GM19238 (cell line): ENCODE measurements at regions not wholly inside any gene's neighbourhood (a gene's known extent, or its start where the extent isn't known, plus 50 kb on each side); places are given as distances from the start of the nearest gene placed in this dataset.

Experiments
- DNase-seq: peaks from one replicate; pipeline ENCODE4 v3.0.0; 2011; ENCODE audit warnings: low spot score; ENCODE audit not compliant: insufficient read length

DNA sequence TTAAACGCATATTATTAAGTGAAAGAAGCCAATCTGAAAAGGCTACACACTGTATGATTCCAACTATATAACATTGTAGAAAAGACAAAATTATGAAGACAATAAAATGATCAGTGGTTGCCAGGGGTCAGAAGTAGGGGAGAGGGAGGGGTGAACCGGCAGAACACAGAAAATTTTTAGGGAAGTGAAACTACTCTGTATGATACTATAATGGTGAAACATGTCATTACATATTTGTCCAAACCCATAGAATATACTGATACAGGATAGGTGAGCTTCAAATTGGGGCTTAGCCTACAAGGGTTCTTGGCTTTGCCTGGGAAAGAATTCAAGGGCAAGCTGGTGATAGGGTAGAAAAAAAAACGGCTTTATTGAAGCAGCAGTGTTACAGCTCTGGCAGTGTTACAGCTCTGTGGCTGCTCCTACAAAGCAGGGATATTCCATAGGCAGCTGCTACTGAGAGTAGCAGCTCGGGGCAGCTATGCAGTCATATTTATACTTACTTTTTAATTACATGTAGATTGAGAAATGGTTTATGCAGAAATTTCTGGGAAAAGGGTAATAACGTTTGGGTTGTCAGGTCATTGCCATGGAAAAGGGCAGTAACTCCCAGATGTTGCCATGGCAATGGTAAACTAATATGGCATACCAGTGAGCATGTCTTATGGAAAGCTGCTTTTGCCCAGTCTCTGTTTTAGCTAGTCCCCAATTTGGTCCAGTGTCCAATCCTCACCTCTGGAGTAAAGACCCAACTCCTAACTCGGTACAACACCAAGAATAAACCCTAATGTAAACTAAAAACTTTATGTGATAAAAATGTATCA is 125.1 kb upstream of the SLC25A36 start:
- no peak for DNase-seq

DNA sequence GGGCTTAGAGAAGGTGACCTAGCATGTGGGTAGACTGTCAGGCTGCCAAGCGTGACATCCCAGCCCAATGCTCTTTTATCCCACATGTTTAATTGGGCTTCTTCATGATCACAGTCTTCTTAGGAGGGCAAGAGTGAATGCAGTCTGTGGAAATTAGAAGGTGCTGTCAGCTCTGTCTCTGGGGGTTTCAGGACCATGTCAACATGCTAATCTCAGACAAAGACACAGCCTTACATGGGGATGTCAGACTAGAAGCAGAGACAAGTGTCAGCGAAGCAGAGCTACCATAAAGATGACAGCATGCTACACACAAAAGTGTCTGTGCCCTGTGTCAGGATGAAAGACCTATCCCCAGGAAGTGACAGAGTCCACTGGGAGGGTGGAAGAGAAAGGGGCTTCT is 120.1 kb upstream of the SLC25A36 start:
- DNase-seq, result no peak

DNA sequence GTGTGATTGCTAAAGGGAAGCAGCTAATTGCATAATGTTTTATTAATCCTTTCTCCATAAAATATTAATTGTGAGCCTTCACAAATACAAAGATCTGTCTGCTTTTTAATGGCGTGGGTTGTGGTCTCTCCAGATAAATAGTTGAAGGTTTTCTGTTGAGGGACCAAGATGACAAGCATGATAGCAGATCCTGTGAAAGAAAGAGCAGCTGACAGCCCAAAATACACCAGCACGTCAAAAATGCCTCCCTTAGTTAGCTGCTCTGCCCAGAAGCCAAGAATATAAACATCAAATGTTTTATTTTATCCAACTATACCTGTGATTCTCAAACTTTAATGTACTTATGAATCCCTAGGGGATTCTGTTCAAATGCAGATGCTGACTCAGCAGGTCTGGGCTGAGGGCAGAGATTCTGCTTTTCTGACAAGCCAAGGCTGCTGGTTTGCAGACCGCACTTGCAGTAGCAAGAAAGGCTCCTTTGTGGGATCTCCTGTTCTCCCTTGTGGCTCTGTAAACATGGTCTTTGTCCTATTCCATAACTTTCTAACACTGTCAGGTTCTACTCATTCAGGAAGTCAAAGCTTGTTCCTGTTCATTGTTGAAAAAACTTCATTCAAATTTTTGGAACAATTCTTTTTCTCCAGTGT is 119.1 kb upstream of the SLC25A36 start:
- no peak for DNase-seq

DNA sequence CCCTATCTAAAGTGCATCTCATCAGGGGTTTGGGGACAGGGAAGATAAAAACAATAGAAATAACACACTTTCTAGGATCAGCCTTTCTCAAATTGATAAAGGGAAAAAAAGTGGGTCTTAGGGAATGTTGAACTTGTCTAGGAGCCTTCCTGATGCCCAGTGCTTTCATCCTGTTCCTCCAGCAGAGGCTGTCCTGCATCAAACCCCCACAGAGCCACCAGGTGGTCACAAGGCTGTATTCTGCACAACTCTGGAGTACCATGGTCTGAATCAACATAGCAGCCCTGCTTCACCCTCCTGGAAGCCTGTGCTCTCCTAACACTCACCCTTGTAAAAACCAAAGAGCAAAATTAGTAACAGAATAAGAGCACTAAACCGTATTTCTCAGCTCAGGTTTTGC is 118.5 kb upstream of the SLC25A36 start:
- no peak for DNase-seq

DNA sequence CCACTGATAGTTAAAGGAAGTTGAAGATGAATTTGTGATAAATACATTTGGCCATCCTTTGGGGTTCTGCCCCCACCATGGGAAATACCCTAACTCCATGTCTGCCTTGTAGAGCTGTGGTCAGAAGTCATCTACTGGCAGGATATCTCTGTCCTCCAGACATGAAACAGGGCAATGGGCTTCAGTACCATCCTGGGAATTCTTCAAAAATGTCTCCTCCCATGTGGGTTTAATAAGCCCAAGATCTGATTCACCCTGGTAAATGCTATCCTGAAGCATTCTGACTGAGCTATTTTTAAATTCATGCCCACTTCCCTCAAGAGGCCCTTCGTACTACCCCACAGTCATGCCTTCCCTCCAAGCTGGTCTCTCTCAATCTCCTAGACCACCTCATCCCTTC is 113.7 kb upstream of the SLC25A36 start:
- DNase-seq, result no peak

DNA sequence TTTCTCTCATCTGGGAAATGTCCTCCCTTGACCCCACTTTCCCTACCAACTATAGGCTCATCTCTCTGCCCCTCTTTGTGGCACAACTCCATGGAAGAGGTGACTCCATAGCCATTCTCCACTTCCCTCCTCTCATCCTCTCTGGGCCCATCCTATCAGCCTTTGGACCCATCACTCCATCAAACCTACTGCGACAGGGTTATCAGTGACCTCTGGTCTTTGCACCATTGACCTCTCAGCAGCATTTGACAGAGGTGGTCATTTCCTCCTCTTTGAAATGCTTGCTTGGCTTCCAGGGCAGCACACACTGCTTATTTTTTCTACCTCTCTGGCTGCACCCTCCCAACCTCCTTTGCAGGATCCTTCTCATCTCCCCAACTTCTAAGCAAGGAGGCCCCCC is 113.1 kb upstream of the SLC25A36 start:
- no peak for DNase-seq

DNA sequence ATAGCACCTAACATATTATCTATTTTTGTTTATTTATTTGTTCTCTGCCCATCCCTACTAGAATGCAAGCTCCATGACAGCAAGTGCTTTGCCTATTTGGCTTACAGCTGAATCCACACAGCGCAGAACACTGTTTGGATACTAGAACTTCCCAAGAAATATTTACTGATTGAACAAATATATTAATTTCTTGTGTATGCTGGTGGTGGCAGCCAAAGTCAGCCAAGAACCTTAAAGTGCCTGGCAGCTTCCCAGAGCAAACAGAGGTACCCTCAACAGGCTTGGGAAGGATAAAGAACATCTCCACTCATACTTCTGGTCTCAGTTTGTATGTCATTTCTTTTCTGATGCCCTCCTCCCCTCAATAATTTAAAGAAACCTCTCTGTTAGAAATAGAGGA is 111.8 kb upstream of the SLC25A36 start:
- DNase-seq, result no peak

DNA sequence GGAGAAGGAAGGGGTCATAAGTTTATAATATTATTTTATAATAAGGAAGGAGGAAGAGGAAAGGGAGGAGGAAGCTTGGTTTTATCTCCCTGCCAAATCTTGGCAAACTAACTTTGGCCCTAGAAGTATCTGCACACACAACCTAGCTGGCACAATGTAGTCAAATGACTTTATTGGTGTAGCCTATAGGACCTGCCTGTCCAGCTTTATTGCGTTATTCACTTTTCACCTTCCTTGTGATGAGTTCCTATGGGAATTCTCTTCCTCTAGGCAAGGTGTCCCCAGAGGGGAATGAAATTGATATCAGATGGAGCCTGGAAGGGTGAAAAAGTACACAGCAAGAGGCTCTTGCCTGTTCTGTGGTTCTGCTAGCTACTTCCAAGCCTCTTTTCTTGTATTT is 111.2 kb upstream of the SLC25A36 start:
- DNase-seq, result no peak

DNA sequence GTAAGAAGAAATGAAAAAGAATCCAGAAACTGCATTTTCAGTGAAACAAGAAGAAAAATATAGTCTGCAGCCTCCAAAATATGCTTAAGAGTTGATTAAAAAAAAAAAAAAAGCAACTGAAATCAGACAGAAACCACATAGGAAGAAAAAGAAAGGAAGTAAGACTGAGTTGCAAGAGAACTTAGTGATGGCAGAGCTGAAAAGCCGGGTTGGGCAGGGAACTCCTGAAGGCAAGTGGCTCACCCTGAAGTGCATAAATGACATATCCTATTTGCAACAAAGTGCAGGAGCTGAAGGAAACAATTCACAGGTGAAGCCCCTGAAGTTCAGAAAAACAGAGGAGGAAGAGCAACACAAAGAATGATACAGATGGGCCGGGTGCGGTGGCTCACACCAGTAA is 108.8 kb upstream of the SLC25A36 start:
- DNase-seq, result peak; percentile 40

DNA sequence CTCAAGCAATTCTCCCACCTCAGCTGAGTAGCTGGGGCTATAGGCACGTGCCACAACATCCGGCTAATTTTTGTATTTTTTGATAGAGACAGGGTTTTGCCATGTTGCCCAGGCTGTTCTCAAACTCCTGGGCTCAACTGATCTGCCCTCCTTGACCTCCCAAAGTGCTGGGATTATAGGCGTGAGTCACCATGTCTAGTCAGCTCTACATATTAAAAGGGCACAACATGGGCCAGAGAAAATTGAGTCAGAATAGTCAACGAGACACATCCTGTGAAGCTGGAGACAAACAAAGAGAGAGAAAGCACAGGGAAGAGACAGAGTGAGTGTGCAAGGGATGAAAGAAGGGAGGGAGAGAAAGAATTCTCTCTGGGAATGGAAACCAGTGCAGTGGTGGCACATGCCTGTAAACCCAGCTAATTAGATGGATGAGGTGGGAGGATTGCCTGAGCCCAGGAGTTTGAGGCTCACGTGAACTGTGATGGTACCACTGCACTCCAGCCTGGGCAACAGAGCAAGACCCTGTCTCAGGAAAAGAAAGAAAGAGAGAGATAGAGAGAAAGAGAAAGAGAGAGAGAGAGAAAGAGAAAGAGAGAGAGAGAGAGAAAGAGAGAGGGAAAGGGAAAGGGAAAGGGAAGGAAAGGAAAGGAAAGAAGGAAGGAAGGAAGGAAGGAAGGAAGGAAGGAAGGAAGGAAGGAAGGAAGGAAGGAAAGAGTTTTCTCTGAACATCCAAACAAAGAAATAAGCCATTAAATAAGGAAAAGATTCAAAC is 107.2 kb upstream of the SLC25A36 start:
- no peak for DNase-seq

DNA sequence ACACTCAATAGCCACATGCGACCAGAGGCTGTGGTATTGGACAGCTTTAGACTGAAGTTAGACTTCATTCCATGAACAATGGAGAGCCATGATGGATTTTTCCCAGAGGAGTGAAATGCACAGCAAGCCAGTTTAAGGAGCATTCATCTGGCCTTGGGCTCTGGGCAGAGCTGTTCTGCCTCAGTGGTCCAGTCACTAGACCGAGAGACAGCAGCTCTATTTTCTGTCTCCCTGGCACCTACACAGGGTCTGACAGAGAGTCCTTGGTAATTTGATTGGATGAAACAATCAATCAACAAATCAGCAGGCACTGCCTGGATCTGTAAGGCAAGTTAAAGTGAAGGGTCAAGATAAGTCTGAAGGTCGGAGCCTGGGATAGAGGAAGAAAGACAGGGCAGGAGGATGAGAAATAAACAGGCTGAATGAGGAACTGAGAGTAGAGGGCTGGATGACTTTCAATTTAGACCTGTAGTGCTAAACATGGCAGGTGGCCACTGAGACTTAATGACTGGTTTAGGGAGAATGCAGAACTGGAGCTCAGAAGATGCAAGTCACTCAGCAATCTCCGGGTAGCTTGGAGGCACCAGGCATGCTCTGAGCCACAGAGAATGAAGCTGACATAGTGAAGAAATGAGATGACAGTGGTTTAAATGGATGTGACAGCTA is 98.5 kb upstream of the SLC25A36 start:
- peak; percentile 36 for DNase-seq

DNA sequence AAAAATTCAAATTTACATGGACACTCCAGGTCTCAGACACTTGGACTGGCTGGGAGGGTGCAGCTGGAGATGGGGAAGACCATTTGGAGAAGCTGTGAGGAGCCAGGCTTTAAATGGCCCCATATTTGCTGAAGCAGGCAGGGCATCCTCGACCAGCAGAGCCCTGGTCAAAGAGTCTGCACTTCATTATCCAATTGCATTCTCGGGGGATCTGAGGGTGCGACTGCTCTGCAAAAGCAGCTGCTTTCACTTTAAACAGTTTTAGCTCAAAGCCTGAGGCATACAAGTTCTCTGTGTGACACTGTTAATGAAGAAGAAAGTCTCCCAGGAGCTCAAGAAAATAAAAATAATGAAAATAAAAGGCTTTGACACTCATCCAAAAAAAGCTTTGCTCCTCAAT is 98.0 kb upstream of the SLC25A36 start:
- no peak for DNase-seq

DNA sequence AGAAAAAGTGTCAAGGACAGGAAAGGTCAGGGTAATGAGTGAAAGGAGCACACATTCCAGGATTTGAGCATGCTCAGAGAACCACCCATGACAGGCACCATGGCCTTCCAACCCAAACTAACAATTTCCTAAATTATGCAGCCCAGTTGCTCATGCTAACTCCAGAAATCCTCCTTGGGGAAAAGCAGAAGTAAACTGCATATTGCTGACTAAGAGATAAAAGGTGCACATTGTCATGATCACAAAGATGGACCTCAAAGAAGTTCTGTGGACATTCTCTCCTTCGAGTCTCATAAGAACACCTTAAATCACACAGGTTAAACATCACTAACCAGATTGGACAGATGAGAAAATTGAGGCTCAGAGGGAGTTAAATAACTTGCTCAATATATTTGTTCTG is 97.6 kb upstream of the SLC25A36 start:
- no peak for DNase-seq

DNA sequence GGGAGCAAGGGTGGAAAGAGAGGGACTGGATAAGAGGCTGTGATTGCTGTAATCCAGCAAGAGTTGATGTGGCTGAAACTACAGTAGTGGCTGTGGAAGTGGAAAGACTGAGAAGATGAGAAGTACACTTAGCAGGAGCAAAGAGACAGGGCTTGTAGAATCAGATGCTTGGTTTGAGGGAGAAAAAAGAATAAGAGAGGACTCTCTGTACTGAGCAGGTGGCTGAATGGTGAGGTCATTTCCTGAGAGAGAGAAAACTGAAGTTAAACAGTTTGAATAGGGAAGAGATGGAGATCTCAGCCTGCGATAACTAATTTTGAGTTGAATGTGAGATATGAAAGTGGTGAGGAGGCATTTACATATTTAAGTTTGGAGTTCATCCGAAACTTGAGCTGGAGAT is 95.8 kb upstream of the SLC25A36 start:
- DNase-seq, result no peak

DNA sequence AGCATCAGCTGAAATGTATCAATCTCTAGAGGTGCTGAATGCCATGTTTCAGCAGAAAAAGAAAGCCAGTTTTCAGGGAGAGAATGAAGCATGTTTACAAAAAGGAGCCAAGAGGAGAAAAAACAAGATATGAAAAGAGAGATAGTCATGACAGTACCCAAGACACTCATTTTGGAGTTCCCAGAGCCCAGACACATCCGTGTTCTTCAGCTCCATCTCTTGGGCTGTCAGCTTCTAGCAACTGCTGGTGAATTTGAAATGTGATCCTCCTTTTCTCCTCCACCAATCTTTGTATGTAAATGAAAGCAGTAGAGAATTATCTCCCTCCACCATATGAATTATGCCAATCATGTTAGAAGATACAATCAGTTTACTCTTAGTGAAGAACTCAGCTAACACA is 93.0 kb upstream of the SLC25A36 start:
- DNase-seq, result no peak

DNA sequence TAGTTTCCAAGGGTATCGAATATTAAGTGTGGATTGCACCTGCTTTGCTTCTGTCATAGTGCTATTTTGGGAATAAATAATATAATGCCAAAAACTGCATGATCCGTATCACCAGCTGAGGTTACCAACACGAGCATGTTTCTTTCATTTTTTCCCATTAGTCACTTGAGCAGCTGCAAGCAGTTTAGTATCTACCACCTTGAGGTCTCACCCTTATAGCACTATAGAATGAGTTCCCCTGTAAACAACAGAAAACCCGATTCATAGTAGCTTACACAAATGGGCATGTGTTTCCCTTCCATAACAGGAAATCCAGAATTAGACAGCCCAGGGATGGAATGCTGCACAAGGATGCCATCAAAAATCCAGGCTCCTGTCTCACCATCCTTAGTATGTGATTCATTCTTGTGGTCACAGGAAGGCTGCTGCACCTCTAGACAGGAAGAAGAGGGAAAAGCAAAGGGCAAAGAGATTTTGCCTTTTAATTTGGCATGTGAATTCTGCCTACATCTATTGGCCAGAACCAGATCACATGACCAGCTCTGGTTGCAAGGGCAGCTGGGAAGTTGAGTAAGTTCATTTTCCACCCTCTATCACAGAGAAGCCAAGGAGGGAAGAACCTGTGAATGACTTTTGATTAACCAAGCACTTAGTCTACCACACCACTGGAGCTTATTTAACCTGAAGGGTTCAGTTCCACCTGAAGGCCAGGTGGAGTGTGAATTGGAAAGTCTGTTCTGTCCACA is 91.3 kb upstream of the SLC25A36 start:
- no peak for DNase-seq

DNA sequence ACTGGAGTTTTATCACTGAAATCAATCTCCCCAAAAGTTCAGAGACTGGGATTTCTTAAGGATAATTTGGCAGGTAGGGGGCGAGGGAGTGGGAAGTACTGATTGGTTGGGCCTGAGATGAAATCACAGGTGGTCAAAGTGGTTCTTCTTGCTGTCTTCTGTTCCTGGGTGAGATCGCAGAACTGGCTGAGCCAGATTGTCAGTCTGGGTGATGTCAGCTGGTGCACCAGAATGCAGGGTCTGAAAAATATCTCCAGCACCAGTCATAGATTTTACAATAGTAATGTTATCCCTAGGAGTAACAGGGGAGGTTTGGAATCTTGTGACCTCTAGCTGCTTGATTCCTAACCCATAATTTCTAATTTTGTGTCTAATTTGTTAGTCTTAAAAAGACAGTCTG is 86.7 kb upstream of the SLC25A36 start:
- no peak for DNase-seq

DNA sequence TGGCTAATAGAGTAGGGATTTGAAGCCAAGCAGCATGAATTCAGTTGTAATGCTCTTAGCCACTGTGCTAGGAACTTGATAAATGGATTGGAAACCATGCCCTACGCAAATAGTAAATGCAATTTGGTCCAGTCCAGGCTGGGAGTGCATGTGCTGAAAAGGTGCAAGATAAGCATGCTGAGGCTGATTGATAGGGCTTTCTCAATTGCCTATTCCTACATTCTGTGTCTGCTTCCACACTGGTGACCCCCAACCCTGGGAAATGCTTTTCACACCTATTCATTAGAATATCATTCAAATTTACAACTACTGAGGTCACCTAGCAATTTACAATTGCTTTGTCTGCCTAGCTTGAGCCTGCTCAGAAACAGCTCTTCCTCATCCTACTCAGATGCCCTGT is 84.7 kb upstream of the SLC25A36 start:
- DNase-seq, result no peak

DNA sequence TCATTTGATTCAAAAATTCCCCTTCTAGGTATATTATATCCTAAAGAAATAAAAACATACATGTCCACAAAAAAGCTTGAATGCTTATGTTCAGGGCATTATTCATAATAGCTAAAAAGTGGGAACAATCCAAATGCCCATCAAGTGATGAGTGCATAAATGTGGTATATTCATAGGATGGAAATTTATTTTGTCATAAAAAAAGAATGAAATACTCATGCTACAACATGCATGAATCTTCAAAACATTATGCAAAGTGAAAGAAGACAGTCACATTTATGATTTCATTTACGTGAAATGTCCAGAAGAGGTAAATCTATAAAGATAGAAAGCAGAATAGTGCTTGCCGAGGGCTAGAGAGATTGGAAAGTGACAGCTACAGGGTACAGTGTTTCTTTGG is 83.6 kb upstream of the SLC25A36 start:
- no peak for DNase-seq

DNA sequence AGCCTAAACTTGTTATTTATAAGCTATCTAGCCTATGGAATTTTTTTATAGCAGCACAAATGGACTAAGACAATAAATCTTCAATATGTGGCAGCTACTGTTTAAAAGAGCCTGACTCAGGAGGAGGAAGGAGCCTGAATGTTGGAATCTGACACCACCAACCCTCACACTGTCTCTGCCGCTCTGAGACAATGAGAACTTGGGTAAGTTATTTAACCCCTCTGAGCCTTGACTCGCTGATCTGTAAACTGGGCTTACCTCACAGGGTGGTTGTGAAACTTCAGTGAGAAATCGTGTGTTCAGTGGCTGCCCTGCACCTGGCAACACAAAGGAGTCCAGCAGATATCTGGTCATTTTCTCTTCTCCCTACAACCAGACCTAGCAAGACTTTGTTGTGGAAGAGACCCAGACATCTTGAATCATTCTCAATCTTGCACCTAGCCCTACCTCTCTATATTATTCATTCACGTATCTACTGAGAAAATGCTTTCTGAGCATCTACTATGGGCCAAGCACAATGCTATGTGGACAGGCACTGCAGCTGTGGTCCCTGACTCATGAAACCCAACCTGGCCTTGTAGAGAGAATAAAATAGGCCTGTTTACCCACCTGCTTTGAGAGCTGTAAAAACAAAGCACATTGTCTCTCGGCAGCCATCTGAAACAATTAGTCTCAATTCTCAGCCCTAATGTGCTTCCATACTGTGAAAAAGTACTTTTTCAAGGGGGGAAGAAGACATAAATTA is 81.9 kb upstream of the SLC25A36 start:
- no peak for DNase-seq
